ENCODE measurements at regions not wholly inside any gene's neighbourhood (a gene's known extent, or its start where the extent isn't known, plus 50 kb on each side); places are given as distances from the start of the nearest gene placed in this dataset.

- TF ChIP-seq, protein P1, sequence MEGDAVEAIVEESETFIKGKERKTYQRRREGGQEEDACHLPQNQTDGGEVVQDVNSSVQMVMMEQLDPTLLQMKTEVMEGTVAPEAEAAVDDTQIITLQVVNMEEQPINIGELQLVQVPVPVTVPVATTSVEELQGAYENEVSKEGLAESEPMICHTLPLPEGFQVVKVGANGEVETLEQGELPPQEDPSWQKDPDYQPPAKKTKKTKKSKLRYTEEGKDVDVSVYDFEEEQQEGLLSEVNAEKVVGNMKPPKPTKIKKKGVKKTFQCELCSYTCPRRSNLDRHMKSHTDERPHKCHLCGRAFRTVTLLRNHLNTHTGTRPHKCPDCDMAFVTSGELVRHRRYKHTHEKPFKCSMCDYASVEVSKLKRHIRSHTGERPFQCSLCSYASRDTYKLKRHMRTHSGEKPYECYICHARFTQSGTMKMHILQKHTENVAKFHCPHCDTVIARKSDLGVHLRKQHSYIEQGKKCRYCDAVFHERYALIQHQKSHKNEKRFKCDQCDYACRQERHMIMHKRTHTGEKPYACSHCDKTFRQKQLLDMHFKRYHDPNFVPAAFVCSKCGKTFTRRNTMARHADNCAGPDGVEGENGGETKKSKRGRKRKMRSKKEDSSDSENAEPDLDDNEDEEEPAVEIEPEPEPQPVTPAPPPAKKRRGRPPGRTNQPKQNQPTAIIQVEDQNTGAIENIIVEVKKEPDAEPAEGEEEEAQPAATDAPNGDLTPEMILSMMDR (conservative IDR thresholded peaks at IDR 0.05 in 1 of 2, IDR thresholded peaks at IDR 0.05 in 1 of 2; ENCODE audit: extremely low read depth in 1 of 2, insufficient read depth in 1 of 2, low read depth in 1 of 2, low read length in 2 of 2) = no peak
- no peak for TF ChIP-seq EZH2 (IDR thresholded peaks at IDR 0.05; ENCODE audit: borderline replicate concordance, low read length)
These were observed 810.8 kb downstream of the TLE1 start for GRCh38 chr9:80878556-80878955.

All from mammary epithelial cell (primary cell).